ENCODE measurements at regions not wholly inside any gene's neighbourhood (a gene's known extent, or its start where the extent isn't known, plus 50 kb on each side); places are given as distances from the start of the nearest gene placed in this dataset.
A peak's percentile ranks its signal among the peaks of the same experiment; 100 is the strongest.

DNA sequence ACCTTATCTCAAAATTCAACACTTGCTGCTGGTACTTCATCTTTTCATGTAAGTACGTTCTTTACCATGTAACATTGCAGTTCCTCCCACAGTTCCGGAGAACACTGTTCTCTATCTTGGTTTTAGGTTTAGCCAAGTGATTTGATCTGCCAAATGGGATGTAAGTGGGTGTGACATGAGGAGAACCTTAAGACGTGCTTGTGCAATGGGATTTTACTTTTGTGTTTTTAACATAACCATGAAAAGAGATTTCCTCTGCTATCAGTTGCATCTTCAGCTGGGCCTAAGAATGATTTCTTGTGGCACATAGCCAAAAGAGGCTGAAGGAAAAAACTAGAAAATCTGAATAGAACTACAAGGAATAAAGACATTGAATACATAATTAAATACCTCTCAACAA lies 894.5 kb upstream of the ALCAM start:
- no peaks in the 10 kb centered on the region for H3K27me3 Mint-ChIP-seq (ENCODE audit: low read depth)
- H3K4me1 Mint-ChIP-seq: no peaks in the 10 kb centered on the region
- no peaks in the 10 kb centered on the region for H3K36me3 Mint-ChIP-seq (ENCODE audit: low read depth)
- H3K9me3 Mint-ChIP-seq: peaks cover 36% of the 10 kb centered on the region
- TF ChIP-seq, protein P1, sequence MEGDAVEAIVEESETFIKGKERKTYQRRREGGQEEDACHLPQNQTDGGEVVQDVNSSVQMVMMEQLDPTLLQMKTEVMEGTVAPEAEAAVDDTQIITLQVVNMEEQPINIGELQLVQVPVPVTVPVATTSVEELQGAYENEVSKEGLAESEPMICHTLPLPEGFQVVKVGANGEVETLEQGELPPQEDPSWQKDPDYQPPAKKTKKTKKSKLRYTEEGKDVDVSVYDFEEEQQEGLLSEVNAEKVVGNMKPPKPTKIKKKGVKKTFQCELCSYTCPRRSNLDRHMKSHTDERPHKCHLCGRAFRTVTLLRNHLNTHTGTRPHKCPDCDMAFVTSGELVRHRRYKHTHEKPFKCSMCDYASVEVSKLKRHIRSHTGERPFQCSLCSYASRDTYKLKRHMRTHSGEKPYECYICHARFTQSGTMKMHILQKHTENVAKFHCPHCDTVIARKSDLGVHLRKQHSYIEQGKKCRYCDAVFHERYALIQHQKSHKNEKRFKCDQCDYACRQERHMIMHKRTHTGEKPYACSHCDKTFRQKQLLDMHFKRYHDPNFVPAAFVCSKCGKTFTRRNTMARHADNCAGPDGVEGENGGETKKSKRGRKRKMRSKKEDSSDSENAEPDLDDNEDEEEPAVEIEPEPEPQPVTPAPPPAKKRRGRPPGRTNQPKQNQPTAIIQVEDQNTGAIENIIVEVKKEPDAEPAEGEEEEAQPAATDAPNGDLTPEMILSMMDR (IDR thresholded peaks at IDR 0.05; ENCODE audit: unreplicated experiment in 3 of 3): no peak
- H3K27ac Mint-ChIP-seq: no peak overlapping the region
- no peak overlapping the region for H3K4me3 Mint-ChIP-seq

DNA sequence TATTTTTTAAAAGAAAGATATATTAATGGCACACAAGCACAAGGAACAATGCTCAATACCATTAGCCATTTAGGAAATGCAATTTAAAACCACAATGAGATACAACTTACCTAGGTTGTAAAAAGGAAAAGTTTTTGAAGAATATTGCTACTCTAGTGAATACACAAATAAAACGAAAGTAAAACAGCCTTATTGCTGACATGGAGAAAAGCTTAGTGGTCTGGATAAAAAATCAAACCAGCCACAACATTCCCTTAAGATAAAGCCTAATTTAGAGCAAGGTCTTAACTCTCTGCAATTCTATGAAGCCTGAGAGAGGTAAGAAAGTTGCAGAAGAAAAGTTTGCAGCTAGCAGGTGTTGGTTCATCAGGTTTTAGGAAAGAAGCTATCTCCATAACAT lies 892.7 kb upstream of the ALCAM start:
- H3K9me3 Mint-ChIP-seq: peaks cover 30% of the 10 kb centered on the region
- H3K4me1 Mint-ChIP-seq: no peaks in the 10 kb centered on the region
- no peaks in the 10 kb centered on the region for H3K27me3 Mint-ChIP-seq (ENCODE audit: low read depth)
- no peak overlapping the region for H3K27ac Mint-ChIP-seq
- no peak overlapping the region for H3K4me3 Mint-ChIP-seq
- TF ChIP-seq, protein P1 (IDR thresholded peaks at IDR 0.05; ENCODE audit: unreplicated experiment in 3 of 3): no peak
- no peaks in the 10 kb centered on the region for H3K36me3 Mint-ChIP-seq (ENCODE audit: low read depth)

DNA sequence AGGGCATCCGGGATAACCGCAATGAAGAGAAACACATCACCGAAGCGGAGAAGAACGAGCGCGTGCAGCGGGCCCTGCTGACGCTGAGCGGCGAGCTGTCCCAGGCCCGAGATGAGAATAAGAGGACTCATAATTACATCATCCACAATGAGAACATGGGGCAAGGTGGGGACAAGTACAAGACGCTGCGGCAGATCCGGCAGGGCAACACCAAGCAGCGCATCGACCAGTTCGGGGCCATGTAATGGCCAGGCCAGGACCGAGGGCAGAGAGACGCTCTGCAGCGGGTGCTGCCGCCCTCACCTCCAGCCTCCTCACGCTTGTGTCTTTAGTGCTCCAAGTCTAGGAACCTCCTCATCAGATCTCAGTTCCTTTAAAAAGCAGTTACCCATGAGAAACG lies 863.7 kb upstream of the ALCAM start:
- Mint-ChIP-seq H3K9me3 (peaks cover 4% of the 10 kb centered on the region), H3K4me3 (no peak overlapping the region), H3K27me3 (ENCODE audit: low read depth) (no peaks in the 10 kb centered on the region), H3K4me1 (no peaks in the 10 kb centered on the region), H3K36me3 (ENCODE audit: low read depth) (no peaks in the 10 kb centered on the region), H3K27ac (no peak overlapping the region)
- TF ChIP-seq, protein P1 (IDR thresholded peaks at IDR 0.05; ENCODE audit: unreplicated experiment in 3 of 3): no peak

DNA sequence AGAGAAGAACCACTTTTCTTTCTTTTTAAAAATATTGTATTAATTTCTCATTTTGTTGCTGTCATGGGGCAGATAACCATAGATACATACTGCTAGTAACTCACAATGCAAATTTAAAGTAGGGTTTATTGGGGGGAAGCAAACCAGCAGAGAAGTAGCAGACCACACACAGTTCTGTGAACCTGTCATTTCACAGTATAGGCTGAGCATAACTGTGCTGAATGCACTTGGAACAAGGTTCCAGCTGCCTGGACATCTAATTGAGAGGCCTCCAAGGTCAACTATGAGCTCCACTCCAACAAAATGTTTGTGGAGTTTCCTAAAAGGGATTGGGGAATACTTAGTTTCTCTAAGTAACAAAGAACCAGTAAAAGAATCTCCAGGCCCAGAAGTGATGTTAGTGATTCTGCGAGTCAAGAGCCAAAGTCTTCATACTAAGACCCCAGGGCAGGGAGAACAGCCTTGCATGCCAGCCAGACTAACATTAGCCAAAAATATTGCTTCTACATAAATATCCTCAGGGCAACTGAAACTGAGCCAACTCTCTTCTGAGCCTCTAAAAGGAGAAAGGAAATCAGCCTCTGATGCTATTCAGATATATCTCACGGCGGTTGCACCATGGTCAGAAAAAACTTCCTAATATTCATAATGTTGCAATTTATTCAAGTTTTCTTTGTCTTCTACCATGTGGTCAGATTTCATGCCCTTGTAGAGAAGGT lies 856.4 kb upstream of the ALCAM start:
- H3K4me3 Mint-ChIP-seq: no peak overlapping the region
- TF ChIP-seq, protein P1 (IDR thresholded peaks at IDR 0.05; ENCODE audit: unreplicated experiment in 3 of 3): no peak
- peaks cover 4% of the 10 kb centered on the region for H3K9me3 Mint-ChIP-seq
- H3K27me3 Mint-ChIP-seq (ENCODE audit: low read depth): peaks cover 5% of the 10 kb centered on the region
- H3K27ac Mint-ChIP-seq: peak overlapping the region; percentile 41 to 65 (median 56)
- no peaks in the 10 kb centered on the region for H3K4me1 Mint-ChIP-seq
- no peaks in the 10 kb centered on the region for H3K36me3 Mint-ChIP-seq (ENCODE audit: low read depth)

DNA sequence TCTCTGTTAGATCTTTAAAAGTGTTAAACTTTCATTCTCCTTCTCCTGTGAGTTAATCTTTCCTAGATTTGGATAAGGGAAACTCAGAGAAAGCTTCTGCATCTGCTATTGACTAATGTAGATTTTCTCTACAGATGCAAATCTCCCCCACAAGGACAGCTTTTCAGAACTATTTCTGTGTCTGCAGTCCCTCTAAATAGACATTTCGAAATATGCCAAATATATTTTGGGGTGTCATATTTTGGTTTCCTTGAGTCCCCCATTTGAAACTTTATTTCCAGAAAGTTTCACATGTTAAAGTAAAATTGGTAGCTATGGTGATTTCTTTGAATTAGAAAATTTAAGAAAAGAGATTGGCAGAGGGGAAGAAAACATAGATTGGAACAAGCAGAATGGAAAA lies 852.3 kb upstream of the ALCAM start:
- TF ChIP-seq, protein P1 (IDR thresholded peaks at IDR 0.05; ENCODE audit: unreplicated experiment in 3 of 3): no peak
- no peaks in the 10 kb centered on the region for H3K36me3 Mint-ChIP-seq (ENCODE audit: low read depth)
- no peak overlapping the region for H3K27ac Mint-ChIP-seq
- no peaks in the 10 kb centered on the region for H3K4me1 Mint-ChIP-seq
- H3K9me3 Mint-ChIP-seq: no peaks in the 10 kb centered on the region
- H3K27me3 Mint-ChIP-seq (ENCODE audit: low read depth): peaks cover 5% of the 10 kb centered on the region
- H3K4me3 Mint-ChIP-seq: no peak overlapping the region

DNA sequence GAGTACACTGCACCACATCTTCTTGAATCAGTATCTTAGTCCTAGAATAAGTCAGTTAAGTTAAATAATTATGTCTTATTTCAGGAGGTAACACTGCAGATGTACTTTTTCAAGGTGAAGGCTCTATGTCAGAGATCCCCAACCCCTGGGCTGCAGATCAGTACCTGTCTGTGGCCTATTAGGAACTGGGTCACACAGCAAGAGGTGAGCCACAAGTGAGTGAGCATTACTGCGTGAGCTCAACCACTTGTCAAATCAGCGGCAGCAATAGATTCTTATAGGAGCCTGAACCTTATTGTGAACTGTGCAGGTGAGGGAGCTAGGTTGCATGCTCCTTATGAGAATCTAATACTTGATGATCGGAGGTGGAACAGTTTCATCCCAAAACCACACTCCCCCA lies 851.9 kb upstream of the ALCAM start:
- H3K4me1 Mint-ChIP-seq: no peaks in the 10 kb centered on the region
- H3K27me3 Mint-ChIP-seq (ENCODE audit: low read depth): peaks cover 5% of the 10 kb centered on the region
- no peaks in the 10 kb centered on the region for H3K36me3 Mint-ChIP-seq (ENCODE audit: low read depth)
- H3K4me3 Mint-ChIP-seq: no peak overlapping the region
- H3K27ac Mint-ChIP-seq: no peak overlapping the region
- H3K9me3 Mint-ChIP-seq: no peaks in the 10 kb centered on the region
- TF ChIP-seq, protein P1 (IDR thresholded peaks at IDR 0.05; ENCODE audit: unreplicated experiment in 3 of 3): no peak
